ENCODE measurements at regions not wholly inside any gene's neighbourhood (a gene's known extent, or its start where the extent isn't known, plus 50 kb on each side); places are given as distances from the start of the nearest gene placed in this dataset.

- no peak for TF ChIP-seq CTCF (IDR thresholded peaks at IDR 0.05)
- no peak for TF ChIP-seq EP300 (IDR thresholded peaks at IDR 0.05)
- no peak for TF ChIP-seq POLR2AphosphoS5 (IDR thresholded peaks at IDR 0.05)
- no peak for TF ChIP-seq POLR2A (IDR thresholded peaks at IDR 0.05)
These were observed 579.0 kb downstream of the PLCL1 start for GRCh38 chr2:198383392-198383791.

All from stomach (tissue), 4 donors.